Activated effector memory CD4-positive, alpha-beta T cell treated with anti-CD3 and anti-CD28 coated beads, Interleukin-2, amount 50 U/mL, for 16 hours (primary cell): ENCODE measurements at regions not wholly inside any gene's neighbourhood (a gene's known extent, or its start where the extent isn't known, plus 50 kb on each side); places are given as distances from the start of the nearest gene placed in this dataset.

Experiments
- DNase-seq: peaks from one replicate; pipeline ENCODE4 v3.0.0-alpha.2; 2020

DNA sequence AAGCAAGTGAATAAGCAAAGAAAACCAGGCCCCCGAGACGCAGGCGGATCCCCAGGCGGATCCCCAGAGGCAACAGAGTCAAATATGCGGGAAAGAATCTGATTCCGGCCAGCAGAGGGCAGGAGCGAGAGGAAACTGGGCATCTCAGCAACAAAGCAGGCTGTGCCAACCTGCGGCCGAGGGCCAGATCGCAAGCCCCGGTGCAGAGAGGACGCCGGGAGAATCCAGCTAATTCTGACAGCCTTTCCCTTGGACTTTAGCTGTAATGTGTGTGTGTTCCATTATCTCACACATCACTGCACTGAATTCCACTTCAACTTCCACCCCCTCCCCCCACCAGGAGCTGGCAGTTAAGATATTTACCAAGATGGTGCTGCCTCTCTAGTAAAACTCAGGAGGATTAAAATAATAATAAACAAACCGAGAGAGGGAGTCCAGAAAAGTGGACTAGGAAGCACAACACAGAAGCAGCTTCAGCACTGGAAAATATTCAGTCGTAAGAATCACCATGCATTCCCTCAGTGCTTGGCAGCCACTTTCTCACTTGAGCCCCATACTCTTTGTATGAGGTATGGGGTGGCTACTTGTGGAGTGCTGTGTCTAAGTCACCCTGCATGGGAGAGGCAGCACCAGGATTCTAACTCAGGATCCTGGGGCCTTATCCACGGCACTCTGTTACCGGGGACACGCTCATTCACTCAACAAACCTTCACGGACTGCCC is 66.2 kb upstream of the SNX9 start:
- peak; percentile 92 for DNase-seq

DNA sequence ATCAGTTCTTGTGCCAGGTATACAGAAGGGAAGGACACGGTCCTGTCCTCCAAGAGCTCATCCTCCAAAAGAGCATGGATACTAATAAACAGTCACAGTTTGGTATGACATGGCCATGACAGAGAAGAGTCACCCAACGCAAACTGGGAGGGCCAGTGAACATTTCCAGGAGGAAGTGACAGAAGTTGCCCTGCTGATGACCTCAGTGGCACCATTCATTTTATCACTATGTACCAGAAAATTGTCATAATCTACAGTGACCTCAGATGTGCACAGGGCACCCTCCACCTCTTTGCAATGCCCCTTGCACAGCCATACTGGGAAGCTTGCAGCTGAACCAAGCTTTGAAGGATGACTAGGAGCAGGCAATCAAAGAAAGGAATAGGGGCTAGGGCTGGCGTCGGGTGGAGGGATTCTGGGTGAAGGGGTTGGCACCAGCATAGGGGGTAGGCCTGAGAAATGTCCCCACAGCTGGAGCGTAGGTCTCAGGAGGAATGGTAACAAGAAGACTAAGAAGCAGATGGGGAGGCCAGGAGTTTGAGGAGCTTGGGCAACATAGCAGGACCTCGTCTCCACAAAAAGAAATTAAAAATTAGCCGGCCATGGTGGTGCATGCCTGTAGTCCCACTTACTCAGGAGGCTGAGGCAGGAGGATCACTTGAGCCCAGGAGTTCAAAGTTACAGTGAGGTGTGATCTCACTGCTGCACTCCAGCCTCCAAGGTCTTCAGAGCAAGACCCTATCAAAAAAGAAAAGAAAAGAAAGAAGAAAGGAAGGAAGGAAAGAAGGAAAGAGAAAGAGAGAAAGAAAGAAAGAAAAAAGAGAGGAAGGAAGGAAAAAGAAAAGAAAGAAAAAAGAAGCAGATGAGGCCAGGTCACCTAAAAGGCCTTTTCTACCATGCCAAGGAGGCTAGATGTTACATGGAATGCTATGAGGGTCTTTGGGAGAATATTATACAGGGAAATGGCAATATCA is 65.3 kb upstream of the SNX9 start:
- DNase-seq = no peak

DNA sequence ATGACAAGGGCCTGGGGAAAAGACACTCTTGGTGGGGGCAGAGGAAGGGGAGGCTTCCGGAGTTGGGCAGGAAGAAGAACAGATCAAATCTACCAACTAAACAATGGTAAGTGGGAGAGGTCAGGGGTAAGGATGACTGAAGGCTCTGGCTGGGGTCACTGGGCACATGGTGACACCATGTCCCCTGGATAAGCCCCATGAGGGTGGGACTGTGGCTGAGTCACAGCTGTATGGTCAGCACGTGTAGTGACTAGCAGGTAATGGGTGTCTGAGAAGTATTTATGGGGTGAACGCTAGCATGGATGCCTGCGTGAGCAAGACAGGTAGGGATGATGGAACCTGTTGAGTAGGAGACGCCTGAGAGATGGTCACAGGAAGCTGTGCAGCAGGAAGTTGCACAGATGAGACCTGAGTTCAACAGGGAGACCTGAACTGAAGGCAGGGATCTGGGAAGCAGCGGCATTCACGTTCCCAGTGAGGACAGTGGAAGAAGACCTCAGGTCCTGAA is 64.5 kb upstream of the SNX9 start:
- DNase-seq = no peak

DNA sequence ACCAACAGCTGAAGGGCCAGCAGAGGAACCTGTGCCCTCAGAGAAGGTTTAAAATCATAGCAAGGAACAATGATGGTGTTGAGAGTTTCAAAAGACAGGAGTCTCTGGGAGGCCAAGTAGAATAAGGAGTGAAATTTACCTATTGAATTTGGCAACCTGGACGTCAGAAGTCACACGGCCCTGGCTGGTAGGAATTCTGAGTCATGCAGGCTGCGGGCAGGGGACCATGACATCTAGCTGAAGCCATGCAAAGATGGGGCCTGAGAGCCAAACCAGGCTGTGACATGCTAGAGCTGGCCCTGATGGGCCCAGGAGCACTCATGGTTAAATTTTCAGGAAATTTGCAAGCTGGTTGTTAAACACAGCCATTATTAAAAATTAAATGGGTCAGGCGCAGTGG is 64.0 kb upstream of the SNX9 start:
- no peak for DNase-seq

DNA sequence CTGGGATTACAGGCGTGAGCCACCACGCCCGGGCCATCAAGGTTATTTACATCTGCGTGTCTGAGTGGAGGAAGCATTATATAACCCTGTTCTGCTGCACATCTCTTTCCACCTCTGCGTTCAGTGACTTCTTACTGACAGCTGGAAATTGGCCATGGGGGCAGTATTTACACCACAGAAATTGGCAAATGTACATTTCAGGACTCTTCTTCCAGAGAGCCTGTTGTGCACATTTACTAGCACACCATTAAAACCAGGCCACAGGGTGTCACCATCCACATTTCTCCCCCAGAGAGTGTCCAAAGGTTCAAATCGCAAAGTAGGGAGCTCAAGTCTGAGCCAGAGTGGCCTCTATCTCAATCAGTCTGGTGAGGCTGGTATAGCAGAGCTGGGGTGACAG is 62.9 kb upstream of the SNX9 start:
- DNase-seq = no peak

DNA sequence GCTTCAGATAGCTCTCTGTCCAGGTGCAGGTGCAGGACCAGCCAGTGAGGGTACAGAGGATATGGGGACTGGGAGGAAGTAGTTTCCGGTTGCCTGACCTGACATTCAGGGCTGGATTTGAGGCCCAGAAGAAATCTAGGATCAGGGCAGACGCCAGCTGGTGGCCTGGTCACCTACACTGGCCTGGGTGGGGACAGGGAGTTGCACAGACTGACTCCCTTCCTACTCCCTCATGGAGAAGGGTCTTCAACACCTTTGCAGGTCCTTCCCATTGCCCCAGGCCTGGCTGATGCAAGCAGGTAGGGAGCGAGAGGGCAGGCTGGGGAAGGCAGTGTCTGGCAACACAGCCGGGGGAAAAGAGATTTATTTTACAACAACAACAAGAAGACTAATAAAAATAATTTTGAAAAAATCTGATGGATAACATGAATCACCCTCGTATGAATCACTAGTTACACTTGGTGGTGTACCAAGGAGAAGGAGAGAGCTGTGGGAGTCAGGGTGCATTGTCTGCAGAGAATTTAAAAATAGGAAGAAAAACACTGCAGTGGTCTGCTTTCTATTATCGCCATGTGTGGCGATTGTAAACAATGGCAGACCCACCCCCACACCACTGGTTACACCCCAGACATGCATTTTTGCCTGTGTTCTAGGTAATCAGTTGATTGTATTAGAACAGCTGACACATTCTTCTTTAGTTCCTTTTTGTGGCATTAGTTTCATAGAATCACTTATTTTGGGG is 62.3 kb upstream of the SNX9 start:
- peak; percentile 80 for DNase-seq

DNA sequence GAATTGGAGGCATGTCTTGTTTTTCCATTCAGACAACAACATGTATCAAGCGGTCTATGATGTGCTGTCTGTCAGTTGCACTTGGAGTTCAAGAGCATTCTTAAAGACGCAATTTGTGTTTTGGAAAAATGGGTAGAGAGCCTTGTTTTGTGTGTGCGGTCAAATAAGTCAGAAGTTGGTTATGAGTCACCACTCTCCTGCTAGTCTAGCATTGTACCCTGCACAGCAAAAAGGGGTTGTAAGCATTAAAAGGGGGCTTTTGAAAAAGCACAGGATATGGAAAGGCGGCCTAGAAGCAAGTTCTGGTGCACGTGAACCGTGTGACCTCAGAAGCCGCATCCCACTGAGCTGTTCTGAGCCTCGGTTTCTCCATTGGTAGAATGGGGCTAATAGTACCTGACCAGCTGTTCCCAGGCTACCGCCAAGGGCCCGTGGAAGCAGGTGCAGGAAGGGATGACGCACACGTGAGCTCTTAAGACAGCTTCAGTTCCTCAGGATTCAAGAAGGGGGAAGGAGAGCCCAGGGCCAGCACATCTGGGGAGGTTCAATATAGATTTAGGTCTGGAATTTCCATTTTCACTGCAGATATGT is 61.6 kb upstream of the SNX9 start:
- DNase-seq = peak; percentile 81

DNA sequence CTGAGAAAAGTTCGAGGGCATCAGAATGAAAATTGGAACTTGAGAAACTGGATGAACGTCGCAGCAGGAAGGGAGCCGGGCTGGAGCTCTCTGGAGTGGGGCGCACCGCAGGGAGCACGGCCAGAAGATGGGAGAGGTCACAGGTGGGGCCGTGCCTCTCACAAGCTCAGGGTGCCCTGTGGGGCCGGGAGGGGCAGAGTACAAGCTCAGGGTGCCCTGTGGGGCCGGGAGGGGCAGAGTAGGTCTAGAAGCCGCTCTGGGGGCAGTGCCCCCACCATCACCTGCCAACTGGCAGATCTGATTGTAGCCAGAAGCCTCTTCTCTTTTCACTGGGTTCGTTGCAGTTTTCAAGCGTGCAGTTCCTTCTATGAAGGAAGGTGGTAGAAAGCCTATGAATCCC is 61.1 kb upstream of the SNX9 start:
- no peak for DNase-seq

DNA sequence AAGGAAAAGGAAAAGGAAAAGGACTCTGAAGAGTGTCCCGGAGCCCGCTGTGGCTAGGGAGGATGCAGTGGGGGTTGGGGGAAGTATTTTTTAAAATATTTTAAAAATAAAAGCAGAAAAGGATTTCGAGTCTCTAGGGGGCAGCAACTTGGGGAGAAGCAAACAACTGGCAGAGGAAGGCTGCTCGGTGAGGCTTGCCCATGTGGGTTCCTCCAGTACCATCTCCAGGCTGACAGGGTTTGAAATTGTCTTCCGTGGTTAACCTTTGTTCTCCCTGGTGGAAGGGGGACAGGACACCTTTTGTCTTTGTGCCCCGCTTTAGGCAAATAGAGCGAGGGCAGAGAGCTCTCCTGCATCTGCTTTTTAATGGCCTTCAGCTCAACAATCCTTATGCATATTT is 60.4 kb upstream of the SNX9 start:
- DNase-seq = no peak

DNA sequence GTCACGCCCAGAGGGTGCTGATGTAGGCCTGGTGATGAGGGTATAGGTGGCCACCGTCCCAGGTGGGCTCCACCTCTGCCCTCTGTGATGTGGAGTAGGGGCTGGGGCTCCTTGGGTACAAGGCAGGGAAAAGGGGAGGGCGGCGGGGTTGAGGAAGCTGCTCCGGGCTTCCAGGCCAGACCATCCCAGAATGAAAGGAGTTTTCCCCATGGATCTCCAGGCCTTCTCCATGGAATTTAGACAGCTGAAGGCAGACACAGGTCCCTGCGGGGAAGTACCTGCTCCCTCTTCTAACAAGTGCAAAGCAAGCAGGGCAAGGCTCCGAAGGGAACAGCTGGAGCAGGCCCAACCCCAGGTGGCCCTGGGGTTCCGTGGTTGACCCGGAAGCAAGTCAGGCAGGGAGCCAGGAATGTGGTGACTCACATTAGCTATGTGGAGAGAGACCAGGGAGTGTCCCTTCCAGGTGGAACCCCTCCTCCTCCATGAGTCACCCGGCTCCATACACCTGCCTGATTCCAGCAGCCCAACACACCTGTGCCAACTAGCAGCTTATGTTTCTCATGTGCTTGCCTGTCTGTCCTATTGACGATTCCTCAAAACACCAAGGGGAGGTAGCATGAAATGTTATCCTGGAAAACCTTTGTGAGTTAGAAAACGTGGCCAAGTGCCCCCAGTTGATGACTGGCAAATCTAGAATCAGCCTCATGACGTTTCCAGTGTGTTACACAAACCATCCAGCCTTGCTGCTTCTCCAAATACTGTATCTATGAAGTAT is 59.7 kb upstream of the SNX9 start:
- DNase-seq = peak; percentile 78

DNA sequence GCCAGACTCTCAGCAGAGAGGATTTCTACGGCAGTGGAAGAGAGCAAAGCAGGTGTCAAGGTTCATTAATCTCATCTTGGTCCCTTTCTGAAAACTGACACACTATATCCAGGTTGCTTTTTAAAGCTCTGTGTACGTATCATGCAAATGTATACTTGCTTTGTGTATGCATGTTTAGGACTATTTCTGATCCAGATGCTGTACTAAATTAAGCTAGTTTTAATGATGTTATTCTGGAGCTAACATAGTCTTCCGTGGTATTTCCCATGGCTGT is 59.2 kb upstream of the SNX9 start:
- no peak for DNase-seq

DNA sequence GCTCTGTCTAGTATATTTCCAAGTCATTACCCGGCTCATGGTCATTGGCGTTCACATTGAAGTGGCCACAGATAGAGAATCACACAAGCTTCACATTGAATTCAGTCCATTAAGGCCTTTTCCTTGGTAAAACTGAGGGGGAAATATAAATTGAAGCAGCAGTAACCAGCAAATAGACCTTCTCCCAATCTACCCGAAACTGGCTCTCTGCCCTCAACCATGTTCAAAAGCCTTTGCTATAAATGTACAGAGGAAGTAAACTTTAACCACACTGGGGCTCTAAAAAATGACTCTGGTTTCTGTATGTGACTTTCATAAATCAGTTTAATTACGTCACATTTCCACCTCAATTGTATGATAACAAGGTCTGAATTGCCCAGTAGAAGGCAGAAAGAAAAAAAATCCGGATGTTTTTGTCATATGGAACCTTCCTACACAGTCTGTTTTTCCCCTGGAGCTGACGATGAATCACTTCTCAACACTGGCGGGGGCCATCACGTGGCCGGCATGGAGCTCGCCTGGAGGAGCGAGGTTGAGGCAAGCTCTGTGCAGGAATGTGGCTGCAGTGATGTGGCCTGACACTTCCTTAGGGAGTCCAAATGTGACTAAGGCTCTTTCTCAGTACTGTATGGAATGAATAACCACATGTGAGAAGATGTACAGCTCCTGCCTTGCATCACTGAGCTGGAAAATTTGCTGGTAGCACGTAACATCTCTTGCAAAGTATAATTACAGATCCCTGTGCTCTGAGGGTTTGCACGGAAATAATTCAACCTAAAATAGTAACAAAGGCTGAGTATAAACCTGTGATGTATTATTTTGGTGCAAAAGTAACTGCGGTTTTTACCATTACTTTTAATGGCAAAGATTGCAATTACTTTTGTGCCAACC is 58.6 kb upstream of the SNX9 start:
- peak; percentile 95 for DNase-seq

DNA sequence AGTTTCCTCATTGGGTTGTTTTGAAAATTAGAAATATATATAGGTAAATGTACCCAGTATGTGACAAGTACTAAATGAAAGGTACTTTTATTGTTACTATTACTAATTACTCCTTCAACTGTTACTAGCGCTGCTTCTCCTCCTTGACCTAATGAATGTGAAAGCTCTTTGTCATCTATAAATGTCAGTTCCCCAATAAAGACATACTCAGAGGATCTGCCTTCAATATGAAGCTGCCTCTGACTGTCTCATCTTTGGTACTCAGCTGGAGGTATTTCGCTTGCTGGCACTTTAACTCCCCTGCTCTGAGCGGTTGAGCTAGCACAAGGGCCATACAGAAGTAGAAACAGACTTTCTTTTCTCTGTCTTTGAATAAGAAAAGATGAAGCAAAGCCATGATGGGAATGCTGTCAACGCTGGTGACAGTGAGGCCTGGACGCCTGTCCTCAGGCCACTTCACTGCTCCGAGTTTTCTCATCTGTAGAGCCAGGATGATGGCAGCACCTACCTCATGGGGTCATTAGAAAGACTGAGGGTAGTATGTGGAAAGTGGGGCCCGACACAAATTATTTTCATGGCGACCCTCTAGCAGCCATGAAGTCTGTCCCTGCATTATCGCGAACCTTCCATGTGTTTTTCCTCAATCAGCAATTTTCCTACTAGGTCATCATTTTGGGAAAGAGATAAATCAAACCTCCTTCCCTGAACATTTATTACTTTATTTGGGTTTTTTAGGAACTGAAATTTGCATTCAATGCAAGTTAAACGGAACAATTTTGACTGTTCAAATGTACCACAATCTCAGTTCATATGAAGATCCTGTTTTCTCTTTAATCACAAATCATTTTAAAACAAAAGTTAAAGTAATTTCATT is 55.9 kb upstream of the SNX9 start:
- DNase-seq = no peak

DNA sequence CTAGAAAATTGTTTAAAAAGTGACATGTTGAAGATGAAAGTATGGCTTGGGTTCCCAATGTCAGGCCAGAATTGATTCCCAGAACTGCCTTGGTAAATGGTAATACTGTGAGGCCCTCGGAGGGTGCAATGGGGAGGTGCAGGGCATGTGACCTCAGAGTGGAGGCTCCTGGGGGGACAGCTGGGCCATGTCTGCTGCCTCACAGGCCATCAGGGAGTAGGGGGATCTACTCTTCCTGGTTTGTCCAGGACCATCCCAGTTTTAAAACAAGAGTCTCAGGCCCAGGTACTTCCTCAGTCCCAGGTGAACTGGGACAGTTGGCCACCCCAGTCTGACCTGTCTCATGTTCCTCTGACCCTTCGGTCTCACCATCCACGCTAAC is 55.3 kb upstream of the SNX9 start:
- DNase-seq = no peak

DNA sequence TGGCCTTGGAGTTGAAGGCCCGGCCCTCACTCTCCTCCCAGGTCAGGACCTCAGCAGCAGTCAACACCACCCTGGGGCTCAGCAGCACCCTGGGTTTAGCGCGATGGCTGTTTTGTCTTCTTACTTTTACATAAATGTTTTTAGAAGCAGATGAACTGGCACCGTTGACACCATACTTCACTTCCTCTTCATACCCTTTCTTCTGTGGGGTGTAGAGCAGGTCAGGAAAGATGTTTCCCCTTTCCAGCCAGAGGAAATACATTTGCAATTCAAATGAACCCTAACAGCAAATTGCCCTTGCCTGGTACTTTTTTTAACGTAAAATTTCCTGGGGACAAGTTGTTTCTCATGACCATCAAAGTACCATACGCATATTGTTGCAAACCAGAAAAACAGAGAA is 54.7 kb upstream of the SNX9 start:
- no peak for DNase-seq

DNA sequence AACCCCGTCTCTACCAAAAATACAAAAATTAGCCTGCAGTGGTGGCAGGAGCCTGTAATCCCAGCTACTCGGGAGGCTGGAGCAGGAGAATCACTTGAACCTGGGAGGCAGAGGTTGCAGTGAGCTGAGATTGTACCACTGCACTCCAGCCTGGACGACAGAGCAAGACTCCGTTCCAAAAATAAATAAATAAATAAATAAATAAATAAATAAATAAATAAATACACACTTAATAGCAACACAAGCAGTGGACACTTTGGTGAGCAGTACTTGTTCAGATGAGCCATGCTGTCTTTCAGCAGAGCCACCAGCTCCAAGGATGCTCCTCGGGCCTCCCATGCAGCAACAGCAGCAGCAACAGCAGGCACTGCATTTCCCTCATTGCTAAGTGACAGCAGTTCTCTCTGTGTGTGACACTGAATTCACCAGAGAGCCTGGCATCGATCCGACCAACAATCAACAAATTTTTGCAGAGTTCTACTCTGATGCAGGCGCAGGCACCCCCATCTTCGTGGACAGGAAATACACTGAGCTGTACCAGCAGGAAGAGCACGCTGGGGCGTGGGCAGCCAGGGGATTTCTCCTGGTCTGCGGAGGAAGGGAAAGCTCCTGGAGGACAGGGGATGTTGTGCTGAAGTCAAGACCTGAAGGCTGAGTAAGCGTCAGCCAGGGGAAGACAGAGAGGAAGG is 54.0 kb upstream of the SNX9 start:
- DNase-seq = no peak

DNA sequence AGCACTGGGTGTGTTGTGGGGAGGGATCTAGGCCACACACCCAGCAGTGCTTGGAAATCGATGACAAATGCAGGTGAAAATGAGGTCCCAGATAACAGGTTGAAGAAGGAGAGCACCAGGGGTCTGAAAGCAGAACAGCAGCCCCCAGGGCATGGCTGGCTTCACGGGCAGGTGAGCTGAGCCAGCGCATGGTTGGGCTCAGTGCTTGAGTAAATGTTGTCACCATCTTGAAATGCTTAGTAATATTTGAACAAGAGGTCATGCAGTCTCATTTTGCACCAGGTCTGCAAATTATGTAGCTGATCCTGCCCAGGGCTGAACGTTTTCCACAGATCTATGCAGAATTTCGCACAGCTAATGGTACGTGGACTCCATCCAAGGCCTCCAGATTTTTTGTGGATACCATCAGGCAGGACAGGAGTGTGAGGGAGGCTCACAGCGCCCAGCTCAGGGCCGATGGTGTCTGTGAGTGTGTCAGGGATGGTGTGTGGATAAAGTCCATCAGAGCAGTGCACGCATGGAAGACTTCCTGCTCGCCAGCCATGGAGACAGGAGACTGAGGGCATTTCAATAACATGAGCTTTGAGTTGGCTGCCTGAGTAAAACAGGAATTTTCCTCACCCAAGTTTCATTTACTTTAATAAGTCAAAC is 53.1 kb upstream of the SNX9 start:
- DNase-seq = no peak

DNA sequence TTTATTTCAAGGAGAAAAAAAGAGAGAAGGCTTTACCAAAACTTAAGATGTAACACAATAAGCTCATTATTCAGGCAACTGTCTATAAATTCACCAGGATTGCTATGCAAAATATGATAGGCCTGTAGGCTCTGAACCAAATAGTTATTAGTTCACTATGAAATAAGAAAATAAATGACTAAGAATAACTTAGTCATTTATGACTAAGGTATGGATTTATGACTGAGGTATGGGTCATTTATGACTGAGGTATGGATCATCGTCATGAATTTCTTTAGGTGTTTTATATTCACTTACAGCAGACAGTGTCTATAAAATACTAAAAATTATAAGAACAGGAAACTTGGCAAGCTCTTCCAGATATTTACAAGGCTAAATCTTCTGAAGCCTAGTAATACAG is 52.1 kb upstream of the SNX9 start:
- no peak for DNase-seq

DNA sequence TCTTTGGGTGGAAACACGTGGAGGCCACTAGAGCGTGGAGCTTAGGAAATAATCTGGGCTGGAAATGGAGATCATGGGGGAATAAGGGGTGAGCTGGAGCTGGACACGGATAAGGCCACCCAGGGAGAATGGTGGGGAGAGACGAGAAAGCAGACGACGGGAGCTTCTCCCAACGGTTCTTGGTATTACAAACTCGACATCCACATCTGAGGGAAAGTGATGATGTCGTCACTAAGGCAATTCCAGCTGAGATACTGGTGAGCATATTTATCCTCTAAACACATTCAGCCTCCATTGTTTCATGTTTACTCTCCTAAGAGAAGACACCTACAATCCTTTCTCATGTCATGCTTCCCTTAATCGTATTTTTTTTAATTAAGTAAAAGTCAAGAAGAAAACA is 50.2 kb upstream of the SNX9 start:
- no peak for DNase-seq
